AG09319 (cell line): ENCODE measurements at regions not wholly inside any gene's neighbourhood (a gene's known extent, or its start where the extent isn't known, plus 50 kb on each side); places are given as distances from the start of the nearest gene placed in this dataset.
"Not testable (repeated sequence)": the region's sequence is repeated elsewhere in the genome, so short reads cannot be mapped to it uniquely, and the experiment has no call there.

Experiments used
- DNase-seq: peaks from one replicate; pipeline ENCODE4 v3.0.0-alpha.2; 2010; ENCODE audit warnings: low read depth; ENCODE audit errors: extremely low read depth
- TF ChIP-seq, protein P1 (sequence below): IDR thresholded peaks from 2 replicates; pipeline ENCODE4 v1.5.1; 2011; ENCODE audit warnings: low read depth, mild to moderate bottlenecking, inconsistent platforms, low read length, moderate library complexity

DNA sequence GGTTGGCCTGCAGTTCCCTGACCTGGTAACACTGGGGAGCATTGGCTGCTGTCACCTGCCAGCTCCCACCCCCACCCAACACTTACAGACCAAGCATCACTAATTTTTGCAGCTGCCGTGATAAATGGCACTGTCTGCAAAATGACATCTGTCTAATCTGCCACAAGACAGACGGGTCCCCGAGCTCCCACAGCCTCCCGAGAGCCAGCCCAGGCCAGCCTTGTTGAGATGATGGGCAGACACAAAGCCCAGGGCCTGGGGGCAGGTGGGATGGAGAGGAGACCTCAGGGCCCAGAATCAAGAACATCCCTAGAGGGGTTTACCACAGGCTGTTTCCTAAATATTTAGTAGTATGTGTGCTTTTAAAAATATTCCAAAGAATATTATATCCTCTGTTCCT lies 203.4 kb downstream of the TBC1D2B start:
- DNase-seq = no peak
- TF ChIP-seq, protein P1, sequence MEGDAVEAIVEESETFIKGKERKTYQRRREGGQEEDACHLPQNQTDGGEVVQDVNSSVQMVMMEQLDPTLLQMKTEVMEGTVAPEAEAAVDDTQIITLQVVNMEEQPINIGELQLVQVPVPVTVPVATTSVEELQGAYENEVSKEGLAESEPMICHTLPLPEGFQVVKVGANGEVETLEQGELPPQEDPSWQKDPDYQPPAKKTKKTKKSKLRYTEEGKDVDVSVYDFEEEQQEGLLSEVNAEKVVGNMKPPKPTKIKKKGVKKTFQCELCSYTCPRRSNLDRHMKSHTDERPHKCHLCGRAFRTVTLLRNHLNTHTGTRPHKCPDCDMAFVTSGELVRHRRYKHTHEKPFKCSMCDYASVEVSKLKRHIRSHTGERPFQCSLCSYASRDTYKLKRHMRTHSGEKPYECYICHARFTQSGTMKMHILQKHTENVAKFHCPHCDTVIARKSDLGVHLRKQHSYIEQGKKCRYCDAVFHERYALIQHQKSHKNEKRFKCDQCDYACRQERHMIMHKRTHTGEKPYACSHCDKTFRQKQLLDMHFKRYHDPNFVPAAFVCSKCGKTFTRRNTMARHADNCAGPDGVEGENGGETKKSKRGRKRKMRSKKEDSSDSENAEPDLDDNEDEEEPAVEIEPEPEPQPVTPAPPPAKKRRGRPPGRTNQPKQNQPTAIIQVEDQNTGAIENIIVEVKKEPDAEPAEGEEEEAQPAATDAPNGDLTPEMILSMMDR = no peak

DNA sequence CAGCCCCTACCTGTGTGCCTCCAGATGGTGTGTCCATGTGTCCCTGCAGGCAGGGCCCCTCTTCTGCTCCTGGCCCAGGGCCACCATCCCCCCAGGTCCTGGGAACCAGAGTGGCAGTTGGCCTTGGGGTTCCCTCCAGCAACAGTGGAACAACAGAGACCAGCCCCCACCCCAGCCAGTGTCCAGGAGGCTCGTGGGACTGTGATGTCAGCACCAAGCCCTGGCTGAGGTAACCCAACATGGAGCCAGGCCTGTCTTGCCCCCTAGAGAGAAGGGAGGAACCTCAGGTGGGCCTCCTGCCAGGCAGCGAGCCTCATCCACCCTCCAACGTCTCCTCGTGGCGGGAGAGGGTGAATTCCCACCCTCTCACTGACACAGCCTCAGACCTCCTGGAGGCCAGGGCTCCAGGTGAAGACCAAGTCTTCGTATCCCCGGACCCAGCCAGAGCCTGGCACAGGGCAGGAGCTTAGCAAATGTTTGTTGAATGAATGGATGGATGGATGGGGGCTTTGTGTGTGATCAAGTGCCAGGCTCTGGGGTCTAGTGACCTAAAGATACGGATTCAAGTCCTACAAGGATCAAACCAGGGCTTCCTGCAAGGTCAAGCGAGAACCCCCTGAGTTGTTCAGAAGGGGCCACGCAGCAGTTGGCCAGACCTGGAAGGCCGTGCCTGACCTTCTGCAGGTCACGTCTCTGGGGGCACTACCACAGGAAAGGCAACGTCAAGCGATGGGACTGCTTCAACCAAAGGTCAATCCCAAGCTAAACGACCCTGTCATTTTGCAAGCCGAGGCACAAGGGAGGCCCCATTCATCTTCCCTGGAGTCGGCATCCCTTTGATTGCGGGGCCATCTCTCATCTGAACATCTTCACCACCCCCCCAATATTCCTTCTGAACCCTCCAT lies 204.7 kb downstream of the TBC1D2B start:
- DNase-seq = not testable (repeated sequence)

DNA sequence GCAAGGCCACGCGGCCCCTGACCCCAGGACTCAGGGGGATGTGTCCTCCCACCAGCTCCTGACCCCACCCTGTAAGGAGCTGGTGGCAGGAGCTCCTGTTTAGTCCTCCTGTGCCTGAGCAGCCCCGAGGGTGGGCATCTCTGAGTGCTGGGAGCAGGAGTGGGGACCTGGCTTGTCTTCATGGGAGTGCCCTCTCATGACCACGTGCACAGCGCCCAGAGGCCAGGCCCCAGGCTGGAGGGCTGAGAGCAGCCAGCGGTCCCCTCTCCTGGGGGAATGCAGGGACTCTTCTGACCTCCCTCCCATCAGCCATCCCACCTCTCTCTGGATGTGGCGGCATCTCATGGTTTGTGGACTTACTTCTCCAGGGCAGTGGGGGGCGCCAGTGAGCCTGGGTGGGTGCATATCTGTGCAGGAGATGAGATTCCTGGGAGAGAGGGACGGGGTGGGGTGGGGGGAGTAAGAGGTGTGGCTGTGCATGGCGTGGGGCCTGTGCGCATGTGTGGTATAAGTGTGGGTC lies 205.6 kb downstream of the TBC1D2B start:
- TF ChIP-seq, protein P1 = no peak
- no peak for DNase-seq

DNA sequence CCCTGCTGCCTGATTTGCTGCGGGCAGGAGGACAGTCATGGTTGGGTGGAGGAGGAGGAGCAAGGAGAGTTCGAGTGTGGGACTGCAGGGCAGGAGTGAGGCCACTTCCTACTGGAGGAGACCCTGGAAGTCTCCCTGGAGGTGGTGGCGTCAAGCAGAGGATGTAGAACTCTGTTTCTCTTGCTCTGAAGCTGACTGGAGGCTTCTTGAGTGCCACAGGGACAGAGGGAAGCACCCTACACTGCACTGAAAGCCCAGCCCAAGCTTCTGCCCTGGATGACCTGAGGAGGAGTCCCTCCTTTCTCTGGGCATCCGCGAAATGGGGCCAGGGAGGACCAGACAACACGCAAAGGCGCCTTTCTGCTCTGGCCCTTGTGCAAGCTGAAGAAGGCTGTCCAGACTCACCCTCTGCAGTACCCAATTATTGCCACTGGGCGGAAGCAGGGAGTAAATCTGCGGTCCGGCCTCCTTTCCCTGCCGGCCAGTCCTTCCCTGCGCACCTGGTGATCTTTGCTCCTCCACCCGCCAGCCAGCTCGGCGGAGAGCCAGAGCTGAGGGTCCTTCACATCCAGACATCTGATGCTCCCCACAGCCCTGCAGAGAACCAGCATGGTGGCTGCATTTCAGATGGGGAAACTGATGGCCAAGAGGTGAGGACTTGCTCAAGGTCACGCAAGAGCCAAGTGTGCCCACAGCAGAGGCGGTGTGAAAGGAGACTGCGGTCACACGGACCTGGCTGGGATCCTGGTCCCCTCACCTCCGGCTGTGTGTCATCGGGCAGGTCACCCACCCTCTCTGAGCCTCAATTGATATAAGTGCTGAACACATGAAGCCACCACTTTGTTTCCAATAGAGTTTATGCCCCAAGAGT lies 207.1 kb downstream of the TBC1D2B start:
- TF ChIP-seq, protein P1 = peak; percentile 80
- DNase-seq = peak; percentile 19

DNA sequence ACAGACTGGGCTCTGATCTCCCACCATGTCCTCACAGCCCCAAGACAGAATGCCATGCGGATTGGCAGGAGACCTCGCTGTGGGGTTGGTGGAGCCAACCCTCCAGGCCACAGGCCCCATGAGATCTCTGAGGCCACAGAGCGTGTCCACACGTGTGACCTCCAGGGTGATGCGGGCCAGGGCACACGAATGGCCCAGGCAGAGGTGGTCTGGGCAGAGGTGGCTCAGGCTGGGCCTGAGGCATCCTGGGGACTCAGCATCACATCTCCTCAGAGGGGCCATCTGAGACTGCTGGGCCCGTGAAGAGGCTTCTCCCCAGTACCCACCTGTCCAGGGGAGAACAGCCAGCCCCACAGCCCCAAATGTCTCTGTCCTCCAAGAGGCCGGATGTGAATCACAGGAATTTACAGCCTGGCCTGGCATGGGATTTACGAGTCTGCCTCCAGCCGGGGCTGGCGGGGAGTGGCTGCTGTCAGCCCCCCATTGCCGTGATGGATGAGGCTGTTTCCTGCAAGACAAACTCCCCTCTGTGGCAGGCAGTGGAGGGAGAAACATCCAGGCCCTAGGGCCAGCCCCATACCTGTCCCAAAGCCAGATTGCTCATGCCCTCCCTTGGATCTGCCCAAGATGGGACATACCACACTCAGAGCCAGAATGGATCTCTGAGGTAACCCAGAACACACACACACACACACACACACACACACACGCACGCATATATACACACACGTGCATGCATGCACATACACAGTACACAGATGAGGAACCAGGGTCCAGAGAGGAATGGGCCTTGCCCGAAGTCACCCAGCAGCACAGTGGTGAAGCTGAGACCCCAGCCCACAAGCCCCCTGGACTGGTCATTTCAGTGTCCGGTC lies 208.3 kb downstream of the TBC1D2B start:
- TF ChIP-seq, protein P1 = no peak
- no peak for DNase-seq

DNA sequence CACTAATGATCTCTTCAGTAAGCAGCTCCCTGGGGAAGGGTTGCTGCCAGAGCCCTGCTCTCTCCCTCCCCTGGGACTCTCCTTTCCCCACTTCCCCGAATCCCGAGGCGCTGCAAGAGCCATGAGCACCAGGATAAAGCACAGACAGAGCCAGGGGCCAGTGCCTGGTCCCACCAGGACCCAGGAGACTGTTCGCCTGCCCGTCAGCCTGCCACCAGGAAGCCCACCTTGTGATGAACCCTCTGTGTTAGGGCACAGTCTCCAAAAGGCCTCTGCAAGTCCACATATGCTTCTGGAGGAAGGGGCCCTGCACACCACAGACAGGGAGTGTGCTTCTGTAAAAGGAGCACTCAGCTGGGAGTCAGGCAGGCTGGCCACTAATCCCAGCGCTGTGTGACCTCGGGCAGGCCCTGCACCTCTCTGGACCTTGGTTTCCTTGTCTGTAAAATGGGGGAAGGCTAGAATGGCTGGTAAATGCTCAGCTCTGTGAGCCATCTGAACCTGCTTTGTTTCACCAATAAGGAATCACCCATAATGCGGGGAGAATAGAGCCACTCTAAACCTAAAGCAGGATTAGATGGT lies 209.4 kb downstream of the TBC1D2B start:
- not testable (repeated sequence) for DNase-seq

DNA sequence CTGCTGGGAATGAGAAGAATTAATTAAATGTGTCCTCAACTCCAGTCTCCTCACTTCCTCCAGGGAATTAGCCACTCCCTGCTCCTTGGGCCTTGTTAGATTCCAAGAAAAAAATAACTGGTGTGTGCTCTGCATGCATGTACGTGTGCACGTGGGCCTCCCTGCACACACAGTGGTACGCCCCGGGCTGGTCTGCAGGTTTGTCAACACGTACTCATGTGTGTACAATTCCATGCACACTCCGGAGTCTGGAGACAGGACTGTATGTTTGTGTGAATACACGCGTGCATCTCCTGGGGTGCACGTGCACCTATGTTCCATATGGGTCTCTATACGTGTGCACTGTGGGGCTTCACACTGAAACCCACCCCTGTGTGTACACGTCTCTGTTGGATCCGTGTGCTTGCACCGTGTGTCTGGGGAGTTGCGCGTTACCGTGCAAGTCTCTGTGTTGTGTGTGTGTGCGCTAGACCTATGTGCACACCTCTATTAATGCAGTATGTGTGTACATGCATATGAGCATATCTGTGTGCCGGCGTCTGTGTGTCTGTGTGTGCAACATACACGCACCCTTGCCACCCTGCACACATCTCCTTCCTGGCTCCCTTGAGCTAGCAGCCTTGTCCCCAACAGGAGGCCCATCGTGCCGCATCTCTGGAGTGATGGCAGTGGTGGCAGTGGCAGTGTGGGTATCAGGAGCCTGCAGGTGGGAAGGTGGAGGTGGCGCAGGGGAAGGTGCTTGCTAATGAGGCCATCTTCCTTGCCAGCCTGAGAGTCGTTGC lies 210.1 kb downstream of the TBC1D2B start:
- TF ChIP-seq, protein P1 = no peak
- no peak for DNase-seq
